ENCODE measurements at regions not wholly inside any gene's neighbourhood (a gene's known extent, or its start where the extent isn't known, plus 50 kb on each side); places are given as distances from the start of the nearest gene placed in this dataset.

GRCh38 chr2:8628866-8629209 lies 53.0 kb upstream of the ID2 start:
- H3K4me3 ChIP-seq (ENCODE audit: control insufficient read depth, low read depth, low read length) = no peak overlapping the region
- TF ChIP-seq CTCF (conservative IDR thresholded peaks at IDR 0.05; ENCODE audit: control insufficient read depth, insufficient read depth, low read depth, low read length) = no peak
- DNase-seq (ENCODE audit: low read depth) = no peak

GRCh38 chr2:8629402-8629801 lies 52.5 kb upstream of the ID2 start:
- TF ChIP-seq CTCF (conservative IDR thresholded peaks at IDR 0.05; ENCODE audit: control insufficient read depth, insufficient read depth, low read depth, low read length) = no peak
- H3K4me3 ChIP-seq (ENCODE audit: control insufficient read depth, low read depth, low read length) = no peak overlapping the region

GRCh38 chr2:8630676-8631464 lies 51.0 kb upstream of the ID2 start:
- no peak overlapping the region for H3K4me3 ChIP-seq (ENCODE audit: control insufficient read depth, low read depth, low read length)
- TF ChIP-seq CTCF (conservative IDR thresholded peaks at IDR 0.05; ENCODE audit: control insufficient read depth, insufficient read depth, low read depth, low read length) = no peak
- no peak for DNase-seq (ENCODE audit: low read depth)

More at GRCh38 chr2:8629402-8629801, 52.5 kb upstream of the ID2 start:
- DNase-seq (ENCODE audit: low read depth) = no peak

GRCh38 chr2:8631465-8632005 lies 50.3 kb upstream of the ID2 start:
- no peak for DNase-seq (ENCODE audit: low read depth)
- TF ChIP-seq CTCF (conservative IDR thresholded peaks at IDR 0.05; ENCODE audit: control insufficient read depth, insufficient read depth, low read depth, low read length) = no peak
- no peak overlapping the region for H3K4me3 ChIP-seq (ENCODE audit: control insufficient read depth, low read depth, low read length)

Data from fibroblast of mammary gland (primary cell).